Glutamatergic neuron (in vitro differentiated cells): ENCODE measurements at regions not wholly inside any gene's neighbourhood (a gene's known extent, or its start where the extent isn't known, plus 50 kb on each side); places are given as distances from the start of the nearest gene placed in this dataset.
A peak's percentile ranks its signal among the peaks of the same experiment; 100 is the strongest.

Experiments
- DNase-seq: peaks from one replicate; pipeline ENCODE4 v3.0.0; 2022
- H3K27ac Mint-ChIP-seq: one replicate; pipeline ENCODE4 v1.8.0; 2020; ENCODE audit warnings: mild to moderate bottlenecking, mixed read lengths, inconsistent platforms; ENCODE audit not compliant: unreplicated experiment
- H3K27me3 Mint-ChIP-seq: one replicate; pipeline ENCODE4 v1.8.0; 2020; ENCODE audit warnings: mild to moderate bottlenecking, moderate library complexity, mixed read lengths, inconsistent platforms; ENCODE audit not compliant: unreplicated experiment
- H3K36me3 Mint-ChIP-seq: one replicate; pipeline ENCODE4 v1.8.0; 2020; ENCODE audit warnings: mild to moderate bottlenecking, mixed read lengths, inconsistent platforms; ENCODE audit not compliant: unreplicated experiment
- H3K4me1 Mint-ChIP-seq: one replicate; pipeline ENCODE4 v1.8.0; 2020; ENCODE audit warnings: mild to moderate bottlenecking, low read depth, mixed read lengths, inconsistent platforms; ENCODE audit not compliant: unreplicated experiment
- H3K4me3 Mint-ChIP-seq: one replicate; pipeline ENCODE4 v1.8.0; 2020; ENCODE audit warnings: mild to moderate bottlenecking, mixed read lengths, inconsistent platforms; ENCODE audit not compliant: unreplicated experiment
- H3K9me3 Mint-ChIP-seq: one replicate; pipeline ENCODE4 v1.8.0; 2020; ENCODE audit warnings: mild to moderate bottlenecking, moderate library complexity, mixed read lengths, inconsistent platforms; ENCODE audit not compliant: unreplicated experiment
- CTCF ChIP-seq: fragments of 200-600 bp; sonication (generic); IDR thresholded peaks from one replicate; pipeline ENCODE4 v1.5.0; 2021; ENCODE audit not compliant: partially characterized antibody, unreplicated experiment

GRCh38 chr16:82373976-82374375, 204.0 kb upstream of the MPHOSPH6 start:
- Mint-ChIP-seq H3K27me3 (peaks cover 3% of the 10 kb centered on the region), H3K27ac (no peak overlapping the region), H3K4me3 (no peak overlapping the region), H3K9me3 (no peaks in the 10 kb centered on the region), H3K36me3 (no peaks in the 10 kb centered on the region), H3K4me1 (peaks cover 3% of the 10 kb centered on the region)
- TF ChIP-seq CTCF: no peak
- no peak for DNase-seq

- Mint-ChIP-seq H3K27me3 (peaks cover 2% of the 10 kb centered on the region), H3K9me3 (no peaks in the 10 kb centered on the region), H3K36me3 (no peaks in the 10 kb centered on the region), H3K27ac (no peak overlapping the region), H3K4me3 (no peak overlapping the region), H3K4me1 (no peaks in the 10 kb centered on the region)
- no peak for TF ChIP-seq CTCF
- no peak for DNase-seq
Observed at GRCh38 chr16:82370282-82370681, 200.3 kb upstream of the MPHOSPH6 start.

- no peak overlapping the region for H3K27ac Mint-ChIP-seq
- no peaks in the 10 kb centered on the region for H3K4me1 Mint-ChIP-seq
- TF ChIP-seq CTCF: peak; percentile 36
- no peaks in the 10 kb centered on the region for H3K9me3 Mint-ChIP-seq
- peaks cover 2% of the 10 kb centered on the region for H3K27me3 Mint-ChIP-seq
- DNase-seq: no peak
- no peak overlapping the region for H3K4me3 Mint-ChIP-seq
- no peaks in the 10 kb centered on the region for H3K36me3 Mint-ChIP-seq
Observed at GRCh38 chr16:82368041-82368440, 198.0 kb upstream of the MPHOSPH6 start.

- no peak for DNase-seq
- H3K4me1 Mint-ChIP-seq: no peaks in the 10 kb centered on the region
- H3K4me3 Mint-ChIP-seq: no peak overlapping the region
- no peak for TF ChIP-seq CTCF
- H3K27ac Mint-ChIP-seq: no peak overlapping the region
- H3K36me3 Mint-ChIP-seq: no peaks in the 10 kb centered on the region
- H3K27me3 Mint-ChIP-seq: peaks cover 2% of the 10 kb centered on the region
- no peaks in the 10 kb centered on the region for H3K9me3 Mint-ChIP-seq
Observed at GRCh38 chr16:82366462-82366861, 196.4 kb upstream of the MPHOSPH6 start.

GRCh38 chr16:82364690-82365089, 194.7 kb upstream of the MPHOSPH6 start:
- Mint-ChIP-seq H3K4me3 (no peak overlapping the region), H3K27me3 (peaks cover 2% of the 10 kb centered on the region), H3K27ac (no peak overlapping the region), H3K4me1 (no peaks in the 10 kb centered on the region), H3K9me3 (no peaks in the 10 kb centered on the region), H3K36me3 (no peaks in the 10 kb centered on the region)
- DNase-seq: no peak
- TF ChIP-seq CTCF: no peak
